MV-4-11 (cell line): ENCODE measurements at regions not wholly inside any gene's neighbourhood (a gene's known extent, or its start where the extent isn't known, plus 50 kb on each side); places are given as distances from the start of the nearest gene placed in this dataset.

Experiments
- DNase-seq: peaks from one replicate; lab custom pipeline; 2025; lab: John Stamatoyannopoulos, UW

GRCh38 chr9:551986-552929 is 289.2 kb upstream of the DMRT1 start:
- no peak for DNase-seq

- no peak for DNase-seq
These were observed 286.0 kb upstream of the DMRT1 start for GRCh38 chr9:555493-555892.

GRCh38 chr9:556199-556598 is 285.3 kb upstream of the DMRT1 start:
- no peak for DNase-seq

- no peak for DNase-seq
These were observed 284.8 kb upstream of the DMRT1 start for GRCh38 chr9:556675-557074.

GRCh38 chr9:557601-558201 is 283.8 kb upstream of the DMRT1 start:
- no peak for DNase-seq

GRCh38 chr9:561427-561826 is 280.1 kb upstream of the DMRT1 start:
- DNase-seq: no peak

- DNase-seq: no peak
These were observed 278.3 kb upstream of the DMRT1 start for GRCh38 chr9:563200-563599.

GRCh38 chr9:565528-565927 is 276.0 kb upstream of the DMRT1 start:
- no peak for DNase-seq

GRCh38 chr9:567128-567746 is 274.3 kb upstream of the DMRT1 start:
- DNase-seq: peak; percentile 59

GRCh38 chr9:567747-568305 is 273.7 kb upstream of the DMRT1 start:
- DNase-seq: no peak

GRCh38 chr9:569296-569695 is 272.2 kb upstream of the DMRT1 start:
- no peak for DNase-seq

- DNase-seq: no peak
These were observed 271.3 kb upstream of the DMRT1 start for GRCh38 chr9:570187-570586.

- DNase-seq: no peak
These were observed 270.4 kb upstream of the DMRT1 start for GRCh38 chr9:571066-571465.

GRCh38 chr9:571741-572140 is 269.8 kb upstream of the DMRT1 start:
- DNase-seq: no peak

- no peak for DNase-seq
These were observed 267.6 kb upstream of the DMRT1 start for GRCh38 chr9:573691-574410.

GRCh38 chr9:575139-575538 is 266.4 kb upstream of the DMRT1 start:
- no peak for DNase-seq

- no peak for DNase-seq
These were observed 260.7 kb upstream of the DMRT1 start for GRCh38 chr9:580652-581342.

- DNase-seq: no peak
These were observed 259.6 kb upstream of the DMRT1 start for GRCh38 chr9:581673-582497.

GRCh38 chr9:582775-583174 is 258.7 kb upstream of the DMRT1 start:
- no peak for DNase-seq

- DNase-seq: no peak
These were observed 254.0 kb upstream of the DMRT1 start for GRCh38 chr9:587527-587926.

GRCh38 chr9:588981-589380 is 252.5 kb upstream of the DMRT1 start:
- DNase-seq: no peak
